ENCODE measurements at regions not wholly inside any gene's neighbourhood (a gene's known extent, or its start where the extent isn't known, plus 50 kb on each side); places are given as distances from the start of the nearest gene placed in this dataset.

DNA sequence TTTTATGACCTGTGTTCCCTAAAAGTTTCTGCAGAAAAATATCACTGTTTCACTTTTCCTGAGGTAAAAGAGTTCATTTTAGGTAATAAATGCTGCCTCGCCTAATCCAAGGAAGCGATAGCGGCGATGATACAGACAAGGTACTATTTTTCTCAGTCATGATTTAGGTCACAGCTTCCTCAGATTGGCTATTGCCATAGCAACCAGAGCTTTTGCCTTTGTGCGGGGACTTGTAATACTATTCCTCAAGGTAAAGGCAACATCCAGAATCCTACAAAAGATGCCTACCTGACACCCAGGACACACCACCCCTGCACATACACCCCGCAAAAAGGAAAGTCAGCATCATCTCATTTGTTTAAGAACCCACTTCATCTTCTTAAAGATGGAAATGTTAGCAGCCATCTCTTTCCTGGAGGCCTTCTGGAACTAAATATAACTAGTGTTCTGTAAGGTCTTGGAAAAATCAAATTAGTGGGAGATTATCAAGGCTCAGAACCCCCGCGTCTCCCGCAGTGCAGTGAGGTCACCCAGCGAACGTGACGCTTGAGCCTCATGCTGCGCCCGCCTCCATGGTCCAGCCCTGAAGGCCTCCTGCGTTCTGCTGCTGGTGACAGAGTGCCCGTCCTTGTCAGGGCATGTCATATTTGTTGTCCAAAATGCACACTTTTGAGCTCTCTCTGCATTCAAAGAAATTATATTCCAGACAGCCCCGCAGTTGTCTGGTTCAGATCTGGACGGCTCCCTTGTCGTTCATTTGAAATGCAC lies 402.0 kb upstream of the RNF32 start:
- TF ChIP-seq, protein P1, sequence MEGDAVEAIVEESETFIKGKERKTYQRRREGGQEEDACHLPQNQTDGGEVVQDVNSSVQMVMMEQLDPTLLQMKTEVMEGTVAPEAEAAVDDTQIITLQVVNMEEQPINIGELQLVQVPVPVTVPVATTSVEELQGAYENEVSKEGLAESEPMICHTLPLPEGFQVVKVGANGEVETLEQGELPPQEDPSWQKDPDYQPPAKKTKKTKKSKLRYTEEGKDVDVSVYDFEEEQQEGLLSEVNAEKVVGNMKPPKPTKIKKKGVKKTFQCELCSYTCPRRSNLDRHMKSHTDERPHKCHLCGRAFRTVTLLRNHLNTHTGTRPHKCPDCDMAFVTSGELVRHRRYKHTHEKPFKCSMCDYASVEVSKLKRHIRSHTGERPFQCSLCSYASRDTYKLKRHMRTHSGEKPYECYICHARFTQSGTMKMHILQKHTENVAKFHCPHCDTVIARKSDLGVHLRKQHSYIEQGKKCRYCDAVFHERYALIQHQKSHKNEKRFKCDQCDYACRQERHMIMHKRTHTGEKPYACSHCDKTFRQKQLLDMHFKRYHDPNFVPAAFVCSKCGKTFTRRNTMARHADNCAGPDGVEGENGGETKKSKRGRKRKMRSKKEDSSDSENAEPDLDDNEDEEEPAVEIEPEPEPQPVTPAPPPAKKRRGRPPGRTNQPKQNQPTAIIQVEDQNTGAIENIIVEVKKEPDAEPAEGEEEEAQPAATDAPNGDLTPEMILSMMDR (IDR thresholded peaks at IDR 0.05 in 8 of 11, conservative IDR thresholded peaks at IDR 0.05 in 3 of 11) = no peak
- TF ChIP-seq POLR2AphosphoS5 (IDR thresholded peaks at IDR 0.05) (no peak), POLR2A (IDR thresholded peaks at IDR 0.05) (no peak)
